ENCODE measurements at regions not wholly inside any gene's neighbourhood (a gene's known extent, or its start where the extent isn't known, plus 50 kb on each side); places are given as distances from the start of the nearest gene placed in this dataset.

DNA sequence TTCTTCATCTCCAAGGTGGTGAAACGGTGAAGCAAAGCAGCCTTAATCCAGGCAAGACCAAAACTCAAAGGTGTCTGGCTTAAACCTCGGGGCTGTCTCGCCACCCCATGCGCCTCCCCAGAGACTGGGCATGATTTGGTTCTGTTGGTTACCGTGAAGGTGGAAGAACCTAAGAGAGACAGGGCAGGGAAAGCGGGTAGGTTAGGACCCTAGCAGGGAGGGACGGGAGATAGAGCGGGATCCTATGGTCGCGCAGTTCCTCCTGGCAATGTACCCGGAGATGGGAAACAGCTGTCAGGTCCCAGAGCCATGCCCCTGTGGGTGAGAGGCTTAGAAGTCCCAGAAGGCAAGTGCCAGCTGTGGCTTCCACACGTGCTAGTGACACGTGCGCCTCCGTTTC is 418.3 kb upstream of the IRX1 start (continued):
- TF ChIP-seq, protein P1, sequence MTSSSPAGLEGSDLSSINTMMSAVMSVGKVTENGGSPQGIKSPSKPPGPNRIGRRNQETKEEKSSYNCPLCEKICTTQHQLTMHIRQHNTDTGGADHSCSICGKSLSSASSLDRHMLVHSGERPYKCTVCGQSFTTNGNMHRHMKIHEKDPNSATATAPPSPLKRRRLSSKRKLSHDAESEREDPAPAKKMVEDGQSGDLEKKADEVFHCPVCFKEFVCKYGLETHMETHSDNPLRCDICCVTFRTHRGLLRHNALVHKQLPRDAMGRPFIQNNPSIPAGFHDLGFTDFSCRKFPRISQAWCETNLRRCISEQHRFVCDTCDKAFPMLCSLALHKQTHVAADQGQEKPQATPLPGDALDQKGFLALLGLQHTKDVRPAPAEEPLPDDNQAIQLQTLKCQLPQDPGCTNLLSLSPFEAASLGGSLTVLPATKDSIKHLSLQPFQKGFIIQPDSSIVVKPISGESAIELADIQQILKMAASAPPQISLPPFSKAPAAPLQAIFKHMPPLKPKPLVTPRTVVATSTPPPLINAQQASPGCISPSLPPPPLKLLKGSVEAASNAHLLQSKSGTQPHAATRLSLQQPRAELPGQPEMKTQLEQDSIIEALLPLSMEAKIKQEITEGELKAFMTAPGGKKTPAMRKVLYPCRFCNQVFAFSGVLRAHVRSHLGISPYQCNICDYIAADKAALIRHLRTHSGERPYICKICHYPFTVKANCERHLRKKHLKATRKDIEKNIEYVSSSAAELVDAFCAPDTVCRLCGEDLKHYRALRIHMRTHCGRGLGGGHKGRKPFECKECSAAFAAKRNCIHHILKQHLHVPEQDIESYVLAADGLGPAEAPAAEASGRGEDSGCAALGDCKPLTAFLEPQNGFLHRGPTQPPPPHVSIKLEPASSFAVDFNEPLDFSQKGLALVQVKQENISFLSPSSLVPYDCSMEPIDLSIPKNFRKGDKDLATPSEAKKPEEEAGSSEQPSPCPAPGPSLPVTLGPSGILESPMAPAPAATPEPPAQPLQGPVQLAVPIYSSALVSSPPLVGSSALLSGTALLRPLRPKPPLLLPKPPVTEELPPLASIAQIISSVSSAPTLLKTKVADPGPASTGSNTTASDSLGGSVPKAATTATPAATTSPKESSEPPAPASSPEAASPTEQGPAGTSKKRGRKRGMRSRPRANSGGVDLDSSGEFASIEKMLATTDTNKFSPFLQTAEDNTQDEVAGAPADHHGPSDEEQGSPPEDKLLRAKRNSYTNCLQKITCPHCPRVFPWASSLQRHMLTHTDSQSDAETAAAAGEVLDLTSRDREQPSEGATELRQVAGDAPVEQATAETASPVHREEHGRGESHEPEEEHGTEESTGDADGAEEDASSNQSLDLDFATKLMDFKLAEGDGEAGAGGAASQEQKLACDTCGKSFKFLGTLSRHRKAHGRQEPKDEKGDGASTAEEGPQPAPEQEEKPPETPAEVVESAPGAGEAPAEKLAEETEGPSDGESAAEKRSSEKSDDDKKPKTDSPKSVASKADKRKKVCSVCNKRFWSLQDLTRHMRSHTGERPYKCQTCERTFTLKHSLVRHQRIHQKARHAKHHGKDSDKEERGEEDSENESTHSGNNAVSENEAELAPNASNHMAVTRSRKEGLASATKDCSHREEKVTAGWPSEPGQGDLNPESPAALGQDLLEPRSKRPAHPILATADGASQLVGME (CRISPR knock-in tag; IDR thresholded peaks at IDR 0.05) = no peak
- TF ChIP-seq ZNF507 (tag; conservative IDR thresholded peaks at IDR 0.05) = no peak
- TF ChIP-seq SMARCA5 (IDR thresholded peaks at IDR 0.05) = no peak
- TF ChIP-seq, protein P2, sequence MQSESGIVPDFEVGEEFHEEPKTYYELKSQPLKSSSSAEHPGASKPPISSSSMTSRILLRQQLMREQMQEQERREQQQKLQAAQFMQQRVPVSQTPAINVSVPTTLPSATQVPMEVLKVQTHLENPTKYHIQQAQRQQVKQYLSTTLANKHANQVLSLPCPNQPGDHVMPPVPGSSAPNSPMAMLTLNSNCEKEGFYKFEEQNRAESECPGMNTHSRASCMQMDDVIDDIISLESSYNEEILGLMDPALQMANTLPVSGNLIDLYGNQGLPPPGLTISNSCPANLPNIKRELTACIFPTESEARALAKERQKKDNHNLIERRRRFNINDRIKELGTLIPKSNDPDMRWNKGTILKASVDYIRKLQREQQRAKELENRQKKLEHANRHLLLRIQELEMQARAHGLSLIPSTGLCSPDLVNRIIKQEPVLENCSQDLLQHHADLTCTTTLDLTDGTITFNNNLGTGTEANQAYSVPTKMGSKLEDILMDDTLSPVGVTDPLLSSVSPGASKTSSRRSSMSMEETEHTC (IDR thresholded peaks at IDR 0.05) = no peak
- no peak for TF ChIP-seq TCF3 (CRISPR knock-in tag; IDR thresholded peaks at IDR 0.05)
- TF ChIP-seq CCAR2 (IDR thresholded peaks at IDR 0.05; ENCODE audit: low read depth, low read length) = no peak
- no peak for TF ChIP-seq KLF16 (IDR thresholded peaks at IDR 0.05)
- TF ChIP-seq NFRKB (IDR thresholded peaks at IDR 0.05; ENCODE audit: low read depth) = no peak
- no peak for TF ChIP-seq ZNF695 (CRISPR knock-in tag; IDR thresholded peaks at IDR 0.05)
- TF ChIP-seq ETV5 (CRISPR knock-in tag; IDR thresholded peaks at IDR 0.05; ENCODE audit: low read depth) = no peak
- no peak for TF ChIP-seq ELF4 (CRISPR knock-in tag; IDR thresholded peaks at IDR 0.05)
